AG04449 (cell line): ENCODE measurements at regions not wholly inside any gene's neighbourhood (a gene's known extent, or its start where the extent isn't known, plus 50 kb on each side); places are given as distances from the start of the nearest gene placed in this dataset.

Experiments
- CTCF ChIA-PET: fragments of 350-600 bp; formaldehyde crosslinking; extraction: SDS; loops from one replicate; lab custom pipeline; 2021; ENCODE audit warnings: antibody characterized with exemption; lab: Yijun Ruan, JAX
- POLR2A ChIA-PET: fragments of 400-600, 350-600 bp; formaldehyde crosslinking; extraction: SDS; loops from one replicate; lab custom pipeline; 2020; ENCODE audit warnings: antibody characterized with exemption, inconsistent platforms; lab: Yijun Ruan, JAX
- DNase-seq: peaks from one replicate; pipeline ENCODE4 v3.0.0-alpha.2; 2010; ENCODE audit warnings: low read depth, low spot score
- H3K4me3 ChIP-seq: 2 replicates; pipeline ENCODE4 v1.5.1; 2011; ENCODE audit warnings: low read depth, mild to moderate bottlenecking, control low read depth, low read length
- TF ChIP-seq, protein P1 (sequence below): IDR thresholded peaks from one replicate; pipeline ENCODE4 v1.5.1; 2011; ENCODE audit warnings: mild to moderate bottlenecking, moderate library complexity, low read length, control low read depth, inconsistent platforms; ENCODE audit not compliant: insufficient read depth; ENCODE audit errors: missing control alignments

DNA sequence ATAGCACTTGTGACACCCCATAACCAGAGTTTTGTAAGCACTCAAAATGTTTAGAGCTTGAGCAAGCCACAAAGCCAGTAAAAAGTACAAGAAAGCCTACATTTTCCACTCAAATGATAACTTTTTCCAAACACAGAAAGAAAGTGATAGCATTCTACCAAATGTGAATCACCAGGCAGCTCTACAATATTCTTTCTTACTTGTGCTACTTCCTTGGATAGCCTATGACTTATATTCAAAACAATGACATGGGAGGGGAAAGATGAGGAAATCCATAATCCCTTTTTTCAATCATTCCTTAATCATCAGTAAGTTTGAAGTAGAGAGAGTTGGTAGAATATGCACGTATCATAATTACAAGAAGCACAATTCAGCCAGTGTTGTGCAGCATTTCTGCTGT, 650.8 kb upstream of the PCDH9 start:
- no peak for DNase-seq
- ChIA-PET POLR2A (no interaction called here), CTCF (no interaction called here)
- TF ChIP-seq, protein P1, sequence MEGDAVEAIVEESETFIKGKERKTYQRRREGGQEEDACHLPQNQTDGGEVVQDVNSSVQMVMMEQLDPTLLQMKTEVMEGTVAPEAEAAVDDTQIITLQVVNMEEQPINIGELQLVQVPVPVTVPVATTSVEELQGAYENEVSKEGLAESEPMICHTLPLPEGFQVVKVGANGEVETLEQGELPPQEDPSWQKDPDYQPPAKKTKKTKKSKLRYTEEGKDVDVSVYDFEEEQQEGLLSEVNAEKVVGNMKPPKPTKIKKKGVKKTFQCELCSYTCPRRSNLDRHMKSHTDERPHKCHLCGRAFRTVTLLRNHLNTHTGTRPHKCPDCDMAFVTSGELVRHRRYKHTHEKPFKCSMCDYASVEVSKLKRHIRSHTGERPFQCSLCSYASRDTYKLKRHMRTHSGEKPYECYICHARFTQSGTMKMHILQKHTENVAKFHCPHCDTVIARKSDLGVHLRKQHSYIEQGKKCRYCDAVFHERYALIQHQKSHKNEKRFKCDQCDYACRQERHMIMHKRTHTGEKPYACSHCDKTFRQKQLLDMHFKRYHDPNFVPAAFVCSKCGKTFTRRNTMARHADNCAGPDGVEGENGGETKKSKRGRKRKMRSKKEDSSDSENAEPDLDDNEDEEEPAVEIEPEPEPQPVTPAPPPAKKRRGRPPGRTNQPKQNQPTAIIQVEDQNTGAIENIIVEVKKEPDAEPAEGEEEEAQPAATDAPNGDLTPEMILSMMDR = no peak
- no peak overlapping the region for H3K4me3 ChIP-seq

DNA sequence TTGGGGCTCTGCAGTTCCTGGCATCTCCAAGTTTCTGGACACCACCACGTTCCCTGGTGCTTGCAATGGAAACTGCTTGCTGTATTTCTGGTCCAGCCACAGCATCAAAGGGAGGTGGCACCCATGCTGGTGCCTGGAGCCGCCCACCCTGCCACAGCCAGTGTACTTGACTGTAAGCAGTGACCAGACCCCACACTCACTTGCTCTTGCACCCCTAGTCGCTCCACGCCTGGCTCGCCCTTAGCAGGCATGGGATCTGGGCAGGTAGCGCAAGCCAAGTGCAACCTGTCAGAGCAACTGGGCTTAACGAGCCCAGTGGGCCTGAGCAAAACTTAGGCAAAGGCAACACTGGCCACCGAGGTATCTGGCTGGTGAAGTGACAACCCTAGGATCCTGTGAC, 648.2 kb upstream of the PCDH9 start:
- no peak for DNase-seq
- CTCF ChIA-PET = no interaction called here
- POLR2A ChIA-PET = no interaction called here
- TF ChIP-seq, protein P1 = no peak
- no peak overlapping the region for H3K4me3 ChIP-seq

DNA sequence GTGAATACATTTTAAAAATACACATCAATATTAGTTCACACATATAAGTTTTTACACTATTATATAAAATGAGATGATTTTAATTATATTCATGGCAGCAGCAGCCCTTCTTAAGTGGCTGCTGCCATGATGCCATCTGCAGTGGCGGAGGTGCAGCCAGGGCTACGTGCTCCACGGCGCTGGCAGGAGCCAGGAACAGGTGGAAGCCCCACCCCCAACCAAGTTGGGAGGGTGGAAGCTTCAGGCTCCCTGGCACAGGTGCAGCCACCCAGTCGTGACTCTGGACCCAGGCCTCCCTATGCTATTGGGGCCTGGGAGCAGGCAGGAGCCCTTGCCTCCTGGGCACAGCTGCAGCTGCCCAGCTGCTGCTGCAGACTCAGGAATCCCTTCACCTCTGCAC, 646.9 kb upstream of the PCDH9 start:
- TF ChIP-seq, protein P1 = no peak
- POLR2A ChIA-PET = no interaction called here
- no peak for DNase-seq
- H3K4me3 ChIP-seq = no peak overlapping the region
- CTCF ChIA-PET = no interaction called here

DNA sequence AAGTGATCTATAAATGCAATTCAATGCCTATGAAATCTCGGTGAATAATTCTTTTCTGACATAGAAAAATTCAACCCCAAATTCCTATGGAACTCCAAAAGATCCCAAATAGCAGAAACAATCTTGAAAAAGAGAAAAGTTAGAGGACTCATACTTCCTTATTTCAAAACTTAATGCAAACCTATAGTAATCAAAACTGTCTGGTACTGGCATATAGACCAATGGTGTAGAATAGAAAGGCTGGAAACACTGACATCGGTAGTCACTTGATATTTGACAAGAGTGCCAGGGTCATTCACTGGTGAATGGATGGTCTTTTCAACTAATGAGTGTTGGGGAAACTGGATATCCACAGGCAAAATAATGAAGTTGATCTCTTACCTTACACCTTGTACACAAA, 637.1 kb upstream of the PCDH9 start:
- ChIA-PET CTCF (no interaction called here), POLR2A (no interaction called here)
- DNase-seq = no peak
- no peak overlapping the region for H3K4me3 ChIP-seq
- TF ChIP-seq, protein P1 = no peak

DNA sequence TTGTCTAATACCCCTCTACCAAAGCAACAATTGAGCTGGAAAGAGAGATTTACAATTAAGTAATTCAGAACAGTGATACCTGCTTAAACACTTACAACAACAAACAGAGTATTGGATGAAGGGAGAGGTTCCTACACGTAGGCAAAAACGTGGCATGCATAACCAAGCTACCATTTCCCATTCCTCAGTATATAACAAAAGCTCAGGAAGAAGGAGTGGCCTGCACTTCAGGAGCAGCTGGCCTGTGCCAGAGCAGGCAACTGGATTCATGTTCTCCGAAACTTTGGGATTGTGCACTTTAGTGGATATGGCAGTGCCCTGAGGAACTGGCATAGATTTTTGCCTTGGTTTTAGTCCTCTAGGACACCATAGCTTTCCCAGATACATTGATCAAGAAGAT, 630.2 kb upstream of the PCDH9 start:
- no peak overlapping the region for H3K4me3 ChIP-seq
- TF ChIP-seq, protein P1 = no peak
- ChIA-PET POLR2A (no interaction called here), CTCF (no interaction called here)
- no peak for DNase-seq

DNA sequence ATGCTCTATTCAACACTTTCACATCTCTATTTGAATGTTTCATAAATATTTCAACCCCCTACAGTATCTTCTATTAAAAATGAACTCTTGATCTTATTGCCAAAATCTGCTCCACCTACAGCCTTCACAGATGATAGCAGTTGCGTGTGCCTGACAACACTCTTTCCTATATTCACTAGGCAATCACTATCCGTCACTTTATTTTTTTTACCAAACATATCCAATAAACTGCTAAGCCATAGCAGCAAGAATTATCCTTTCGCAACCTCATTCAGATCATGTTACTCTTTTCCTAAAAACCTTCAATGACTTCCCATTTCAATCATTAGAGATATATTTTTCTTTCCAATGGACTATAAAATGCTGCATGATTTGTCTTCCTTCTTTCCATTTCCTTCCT, 629.8 kb upstream of the PCDH9 start:
- no peak overlapping the region for H3K4me3 ChIP-seq
- TF ChIP-seq, protein P1 = no peak
- POLR2A ChIA-PET = no interaction called here
- no peak for DNase-seq
- CTCF ChIA-PET = no interaction called here
